ENCODE measurements at regions not wholly inside any gene's neighbourhood (a gene's known extent, or its start where the extent isn't known, plus 50 kb on each side); places are given as distances from the start of the nearest gene placed in this dataset.
"Not testable (repeated sequence)": the region's sequence is repeated elsewhere in the genome, so short reads cannot be mapped to it uniquely, and the experiment has no call there.

DNA sequence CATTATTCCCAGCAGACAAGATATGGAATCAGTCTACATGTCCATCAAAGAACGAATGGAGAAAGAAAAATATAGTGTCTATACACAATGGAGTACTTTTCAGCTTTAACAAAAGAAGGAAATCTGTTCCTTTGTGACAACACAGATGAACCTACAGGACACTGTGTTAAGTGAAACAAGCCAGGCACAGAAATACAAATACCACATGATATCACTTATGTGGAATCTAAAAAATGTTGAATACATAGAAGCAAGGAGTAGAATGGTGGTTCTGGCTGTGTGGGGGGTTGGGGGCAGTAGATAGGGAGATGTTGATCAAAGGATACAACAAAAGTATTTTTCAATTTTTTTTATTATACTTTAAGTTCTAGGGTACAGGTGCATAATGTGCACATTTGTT is 347.7 kb upstream of the MAP2 start:
- no peak for DNase-seq

- no peak for DNase-seq
Measured at GRCh38 chr2:209086761-209087160, 337.1 kb upstream of the MAP2 start.

DNA sequence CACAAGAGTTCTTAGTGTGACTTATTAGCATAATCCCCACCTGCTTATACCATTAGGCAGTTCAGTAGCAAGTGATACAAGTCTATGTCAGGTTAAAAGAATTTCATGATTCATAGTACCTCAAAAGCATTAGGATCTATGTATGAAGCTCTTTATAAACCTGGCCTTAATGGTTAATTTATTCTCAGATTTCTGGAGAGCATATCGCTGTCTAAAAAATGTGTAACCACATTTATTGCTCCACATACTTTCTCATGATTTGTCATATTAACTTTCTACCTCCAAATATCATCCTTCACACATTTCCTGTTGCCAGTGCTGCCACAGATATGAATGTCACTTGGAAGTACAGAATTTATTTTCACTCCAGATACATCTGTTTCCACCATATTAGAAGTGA is 332.8 kb upstream of the MAP2 start:
- no peak for DNase-seq

DNA sequence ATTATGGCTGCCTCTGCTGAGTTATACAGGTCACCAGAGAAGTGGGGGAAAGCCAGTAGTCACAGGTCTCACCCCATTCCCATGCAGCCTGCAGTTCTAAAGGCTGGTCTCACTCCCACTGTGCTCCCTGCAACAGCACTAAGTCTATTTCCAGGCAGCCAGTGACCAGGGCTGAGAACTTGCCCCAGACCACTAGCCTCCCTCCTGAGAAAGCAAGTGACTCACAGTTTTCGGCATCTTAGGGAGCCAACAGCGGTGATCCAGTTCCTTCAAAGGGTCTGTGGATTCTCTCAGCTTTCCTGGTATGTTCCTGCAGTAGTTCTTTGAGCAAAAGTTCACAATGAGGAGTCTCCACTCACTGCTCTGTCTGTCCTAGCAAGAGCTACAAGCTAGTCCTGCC is 329.6 kb upstream of the MAP2 start:
- no peak for DNase-seq

- DNase-seq = no peak
Measured at GRCh38 chr2:209095432-209095831, 328.4 kb upstream of the MAP2 start.

DNA sequence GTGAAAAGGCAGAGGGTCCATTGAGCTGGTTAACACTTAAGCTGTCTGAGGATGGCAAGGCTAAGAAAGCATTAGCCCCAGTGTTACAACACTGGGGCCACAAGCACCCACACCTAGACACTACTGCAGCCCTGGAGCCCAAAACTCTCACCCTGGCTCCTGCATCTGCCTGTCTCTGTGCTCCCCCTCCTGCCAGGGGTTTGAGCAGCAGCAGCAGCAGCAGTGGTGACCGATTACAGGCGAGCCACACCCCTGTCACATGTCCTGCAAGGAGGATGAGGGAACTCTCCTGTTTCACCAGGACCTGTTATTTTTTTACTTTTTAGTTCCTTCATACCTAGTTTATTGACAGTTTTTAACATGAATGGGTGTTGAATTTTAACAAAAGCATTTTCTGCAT is 326.7 kb upstream of the MAP2 start:
- DNase-seq = no peak

- no peak for DNase-seq
Measured at GRCh38 chr2:209102319-209102718, 321.5 kb upstream of the MAP2 start.

- no peak for DNase-seq
Measured at GRCh38 chr2:209113026-209113425, 310.8 kb upstream of the MAP2 start.

DNA sequence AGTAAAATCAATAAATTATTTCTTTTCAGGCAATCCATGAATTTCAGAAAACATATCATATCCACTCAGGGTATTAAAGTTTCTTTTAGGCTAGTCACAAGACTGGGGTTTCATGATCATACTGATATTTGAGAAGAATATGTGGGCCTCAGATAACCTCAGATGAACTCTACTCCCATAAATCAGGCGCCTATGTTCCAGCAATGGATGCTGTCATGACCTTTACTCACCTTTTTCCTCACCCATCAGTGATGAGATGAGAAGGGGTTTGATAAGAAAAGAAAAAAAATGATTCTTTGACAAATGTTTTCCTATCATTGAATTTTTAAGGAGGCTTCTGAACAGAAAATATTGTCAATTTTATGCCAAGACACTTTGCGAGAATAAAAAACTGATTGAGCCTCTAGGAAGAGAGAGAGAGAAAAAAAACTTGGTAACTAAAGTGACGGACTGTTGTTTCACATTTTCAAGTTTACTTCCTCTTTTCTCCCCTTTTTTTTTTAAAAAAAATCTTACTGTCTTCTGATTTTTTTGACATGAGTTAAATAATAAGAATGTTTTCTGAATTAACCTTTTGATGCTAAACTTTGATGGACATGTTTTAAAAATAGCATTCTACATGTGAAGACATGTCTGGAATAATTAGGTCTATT is 309.1 kb upstream of the MAP2 start:
- DNase-seq = no peak

GRCh38 chr2:209121691-209122090 is 302.2 kb upstream of the MAP2 start:
- no peak for DNase-seq

- no peak for DNase-seq
Measured at GRCh38 chr2:209125291-209125690, 298.6 kb upstream of the MAP2 start.

DNA sequence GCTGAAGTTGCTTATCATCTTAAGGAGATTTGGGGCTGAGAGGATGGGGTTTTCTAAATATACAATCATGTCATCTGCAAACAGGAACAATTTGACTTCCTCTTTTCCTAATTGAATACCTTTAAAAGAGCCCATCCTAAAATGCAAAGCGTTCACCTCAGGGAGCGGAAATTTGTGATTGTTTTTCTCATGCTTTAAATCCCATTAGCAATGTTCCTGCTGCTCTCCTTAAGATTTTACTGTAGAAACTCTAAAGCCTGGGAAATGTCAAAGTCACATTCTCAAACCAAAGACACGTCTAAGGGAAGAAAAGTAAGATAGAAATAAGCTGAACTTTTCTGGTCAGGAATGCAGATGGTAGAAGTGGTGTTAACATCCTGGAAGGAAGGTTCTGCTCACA is 285.8 kb upstream of the MAP2 start:
- no peak for DNase-seq

DNA sequence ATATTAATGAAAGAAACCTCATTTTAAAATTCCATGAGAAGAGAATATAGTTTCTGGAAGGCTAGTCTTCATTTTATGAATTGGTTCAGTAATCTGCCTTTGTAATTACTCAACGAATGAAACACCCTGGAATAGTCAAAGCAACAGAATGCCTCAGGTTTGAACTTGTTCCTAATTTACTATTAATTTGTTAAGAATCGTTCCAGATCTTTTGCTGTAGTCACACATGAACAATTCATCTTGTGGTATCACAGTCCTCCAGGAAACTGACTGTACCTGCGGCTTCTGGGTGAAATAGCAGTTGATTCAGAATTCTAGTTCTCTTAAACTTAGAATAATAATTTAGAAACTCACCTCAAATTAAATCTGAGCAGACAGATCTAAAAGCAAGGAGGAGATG is 282.7 kb upstream of the MAP2 start:
- no peak for DNase-seq

DNA sequence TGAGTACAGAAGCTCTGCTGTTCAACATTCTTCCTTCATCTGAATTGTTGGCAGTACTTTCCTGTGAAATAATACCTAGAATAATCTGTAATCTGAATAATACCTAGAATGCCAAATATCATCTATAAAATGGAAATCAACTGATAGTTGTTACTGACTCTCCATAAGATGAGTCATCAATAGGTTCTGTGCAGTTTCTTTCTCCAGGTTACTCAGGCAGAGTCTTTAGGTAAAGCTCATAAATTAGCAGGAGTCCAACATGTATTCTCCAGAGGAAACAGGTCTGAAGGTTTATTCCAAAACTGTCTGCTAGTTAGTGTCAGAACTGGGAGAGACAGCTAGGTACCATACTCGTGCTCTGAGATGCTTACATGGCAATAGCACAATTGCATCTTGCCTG is 282.0 kb upstream of the MAP2 start:
- DNase-seq = no peak

- DNase-seq = not testable (repeated sequence)
Measured at GRCh38 chr2:209145220-209145691, 278.6 kb upstream of the MAP2 start.

GRCh38 chr2:209145941-209146681 is 277.7 kb upstream of the MAP2 start:
- no peak for DNase-seq

- no peak for DNase-seq
Measured at GRCh38 chr2:209146682-209147320, 277.0 kb upstream of the MAP2 start.

GRCh38 chr2:209147981-209148380 is 275.9 kb upstream of the MAP2 start:
- DNase-seq = no peak

DNA sequence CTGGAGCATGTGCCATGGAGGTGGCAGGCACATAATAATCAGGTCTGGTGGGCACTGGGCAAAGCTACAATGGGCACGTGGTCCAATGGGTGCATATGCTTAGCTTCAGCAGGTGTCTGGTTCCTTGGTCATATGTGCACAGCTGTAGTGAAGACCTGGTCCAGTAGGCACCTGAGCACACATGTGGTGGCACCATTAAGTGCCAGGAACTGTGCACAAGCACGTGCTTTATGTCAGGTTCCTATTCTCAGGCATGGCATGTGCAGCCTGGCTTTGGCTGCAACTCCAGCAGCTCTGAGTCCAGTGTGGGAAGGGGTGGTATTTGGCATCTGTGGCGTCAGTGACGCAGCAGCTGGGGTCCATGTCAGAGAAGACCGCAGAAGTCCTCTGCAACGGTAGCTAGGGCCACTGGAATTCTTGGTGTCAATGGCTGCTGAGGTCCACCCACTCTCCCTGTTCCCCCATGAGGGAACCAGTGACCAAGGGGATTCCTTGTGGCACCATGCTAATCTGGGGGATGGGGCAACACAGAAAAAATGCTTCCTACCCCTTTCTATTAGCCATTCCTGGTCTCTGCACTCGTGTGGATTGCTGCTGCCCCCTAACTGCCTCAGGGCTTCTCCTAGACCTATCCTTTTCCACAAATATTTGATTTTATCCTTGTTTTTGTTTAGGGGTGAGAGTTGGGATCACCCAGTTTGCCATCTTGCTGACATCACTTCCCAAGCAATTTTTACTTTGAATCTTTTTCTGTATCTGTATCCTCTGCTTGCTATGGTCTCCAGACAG is 262.9 kb upstream of the MAP2 start:
- DNase-seq = no peak

GRCh38 chr2:209162129-209162528 is 261.7 kb upstream of the MAP2 start:
- no peak for DNase-seq

- no peak for DNase-seq
Measured at GRCh38 chr2:209181984-209182383, 241.9 kb upstream of the MAP2 start.

GRCh38 chr2:209186886-209187285 is 237.0 kb upstream of the MAP2 start:
- DNase-seq = not testable (repeated sequence)

GRCh38 chr2:209189893-209190292 is 234.0 kb upstream of the MAP2 start:
- DNase-seq = no peak

Measured in NCI-H2107 (cell line).